GM18858 (cell line): ENCODE measurements at regions not wholly inside any gene's neighbourhood (a gene's known extent, or its start where the extent isn't known, plus 50 kb on each side); places are given as distances from the start of the nearest gene placed in this dataset.

Source experiments
- ATAC-seq: cut with Tn5 transposase; IDR thresholded peaks from one replicate; pipeline ENCODE4 v1.9.1; 2021; ENCODE audit not compliant: unreplicated experiment

DNA sequence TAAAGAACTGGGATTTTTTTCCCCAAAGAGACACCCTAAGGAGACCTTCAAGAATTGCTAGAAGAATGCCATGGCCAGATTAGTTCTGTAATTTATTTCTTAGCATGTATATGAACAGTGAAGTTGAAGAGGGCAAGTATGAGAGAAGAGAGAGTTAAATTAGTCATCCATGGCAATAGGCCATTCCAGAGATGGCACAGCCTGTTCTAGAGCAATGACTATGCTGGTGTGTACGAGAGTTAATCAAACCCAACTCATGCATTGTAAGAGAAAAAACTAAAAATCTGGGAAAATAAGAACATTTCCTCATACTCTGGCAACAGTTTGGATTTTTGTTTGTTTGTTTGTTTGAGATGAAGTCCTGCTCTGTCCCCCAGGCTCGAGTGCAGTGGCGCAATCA is 112.1 kb upstream of the PIK3C3 start:
- ATAC-seq: no peak

DNA sequence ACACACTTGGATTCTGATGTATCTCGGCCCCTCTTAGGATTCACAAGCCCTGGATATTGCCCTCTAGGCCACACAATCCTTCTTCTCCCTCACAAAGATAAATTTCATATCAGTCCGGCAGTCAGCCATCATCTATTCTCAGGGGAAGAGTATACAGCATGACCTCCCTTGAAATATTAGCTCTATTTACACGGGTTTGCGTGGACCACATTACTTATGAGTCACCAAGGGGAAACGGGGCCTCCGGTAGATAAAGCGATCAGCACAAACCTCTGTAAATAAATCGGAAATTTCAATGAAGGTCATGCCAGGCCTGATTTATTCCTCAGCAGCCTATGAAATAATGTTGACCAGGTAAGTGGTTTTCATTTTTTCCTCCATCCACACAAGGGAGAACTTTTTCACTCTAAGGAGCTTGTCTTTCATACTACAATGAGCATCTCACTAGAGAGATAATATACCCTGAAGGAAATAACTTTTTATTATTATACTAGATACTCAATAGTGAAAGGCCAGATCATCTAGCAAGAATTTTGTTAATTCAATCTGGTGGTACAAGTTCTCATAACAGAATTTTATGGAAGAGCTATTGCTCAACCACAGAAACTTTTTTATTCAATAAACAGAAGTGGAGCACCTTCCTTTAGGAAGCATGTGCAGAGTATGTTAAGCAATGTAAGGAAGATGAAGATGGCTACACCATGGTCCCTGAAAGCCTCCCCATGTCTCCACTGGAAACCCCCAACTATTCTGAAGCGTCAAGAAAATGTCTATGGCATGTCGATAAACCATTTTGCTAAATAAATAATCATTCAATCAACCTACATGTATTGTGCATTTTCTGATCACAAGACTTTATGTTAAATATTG is 125.2 kb upstream of the PIK3C3 start:
- no peak for ATAC-seq

DNA sequence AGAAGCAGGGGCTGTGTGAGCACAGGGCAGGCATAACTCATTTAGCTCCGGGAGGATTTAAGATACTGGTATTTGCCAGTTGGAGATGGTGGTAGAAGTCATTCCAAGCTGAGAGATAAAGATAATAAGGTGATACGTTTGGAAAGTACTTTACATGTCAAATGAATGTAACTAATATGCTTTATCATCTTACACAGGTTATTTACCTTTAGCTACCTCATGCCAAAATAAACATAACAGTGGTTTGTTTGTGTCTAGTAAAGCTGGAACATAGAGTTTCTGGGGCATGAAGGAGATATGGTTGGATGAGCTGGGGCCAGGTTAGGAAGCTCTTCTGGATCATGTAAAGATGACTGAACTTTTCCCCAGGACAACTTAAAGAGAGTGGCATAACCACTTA is 126.9 kb upstream of the PIK3C3 start:
- ATAC-seq: no peak

DNA sequence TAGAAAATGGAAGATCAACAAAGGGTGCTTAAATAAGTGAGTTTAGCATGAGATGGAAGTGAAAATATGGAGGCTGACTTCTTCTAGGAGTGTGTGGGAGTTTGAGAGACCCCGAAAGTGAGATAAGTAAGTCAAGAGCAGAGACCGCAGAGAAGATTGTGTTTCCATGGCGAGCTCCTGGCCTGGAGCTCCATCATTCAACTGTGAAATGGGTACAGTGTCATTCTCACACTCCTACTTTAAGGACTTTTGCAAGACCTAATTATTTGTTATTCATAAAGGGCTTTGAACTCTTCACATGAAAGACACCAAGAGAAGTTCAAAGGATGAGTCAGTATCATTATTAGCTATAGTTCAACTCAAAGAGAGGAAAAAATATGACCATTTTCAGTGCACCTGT is 134.2 kb upstream of the PIK3C3 start:
- ATAC-seq: no peak

DNA sequence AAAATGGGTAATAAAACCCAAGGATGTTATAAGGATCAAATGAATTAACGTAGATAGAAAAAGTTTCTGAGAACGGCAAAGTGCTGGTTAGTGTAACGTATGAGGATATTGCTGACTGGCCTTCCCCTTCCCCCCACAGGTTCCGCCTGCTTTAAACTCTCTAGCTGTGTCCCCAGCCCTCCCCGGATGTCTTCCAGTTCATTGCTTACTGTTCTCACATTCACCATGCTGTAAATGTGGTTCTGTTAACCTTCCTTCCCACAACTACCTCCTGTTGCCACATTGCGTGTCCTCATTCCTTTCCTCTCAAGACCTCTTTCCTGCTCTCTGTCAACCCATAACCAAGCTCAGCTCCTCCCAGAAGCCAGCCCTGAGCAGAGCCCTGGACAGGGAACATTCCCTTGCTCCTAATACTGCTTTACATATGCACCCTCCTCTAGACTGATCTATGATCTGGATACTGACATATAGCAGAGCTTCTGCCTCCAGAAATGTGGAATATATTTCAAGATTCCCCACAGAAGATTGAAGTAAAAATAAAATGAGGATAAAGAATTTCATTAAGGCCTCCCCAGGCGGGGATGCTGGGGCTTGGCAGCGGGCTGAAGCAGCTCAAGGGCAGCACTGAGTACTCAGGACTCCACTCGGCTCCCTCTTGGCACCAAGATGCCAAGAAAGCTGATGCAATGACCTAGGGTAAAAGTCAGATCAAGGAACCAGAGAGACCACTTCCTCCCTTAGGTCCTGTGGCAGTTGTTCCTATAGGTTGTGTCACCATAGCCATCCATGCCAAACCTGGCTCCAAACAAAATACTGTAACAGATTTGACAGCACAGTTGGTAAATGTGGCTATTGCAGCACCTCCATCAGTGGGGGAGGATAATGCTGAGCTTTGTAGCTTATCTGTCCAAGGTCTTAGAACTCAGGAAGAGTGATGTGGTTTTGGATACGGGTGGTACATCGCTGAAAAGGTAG is 136.4 kb upstream of the PIK3C3 start:
- ATAC-seq: no peak

DNA sequence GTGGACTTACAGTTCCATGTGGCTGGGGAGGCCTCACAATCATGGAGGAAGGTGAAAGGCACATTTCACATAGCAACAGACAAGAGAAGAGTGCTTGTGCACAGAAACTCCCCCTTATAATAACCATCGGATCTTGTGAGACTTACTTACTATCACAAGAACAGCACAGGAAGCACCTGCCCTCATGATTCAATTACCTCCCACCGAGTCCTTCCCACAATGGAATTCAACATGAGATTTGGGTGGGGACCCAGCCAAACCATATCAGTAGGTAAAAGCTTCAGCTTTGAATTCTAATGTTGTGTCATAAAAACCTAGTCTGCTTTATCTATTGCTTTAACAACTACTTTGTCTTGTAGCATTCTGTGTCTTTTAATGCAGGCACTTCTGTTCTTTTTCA is 140.4 kb upstream of the PIK3C3 start:
- no peak for ATAC-seq

DNA sequence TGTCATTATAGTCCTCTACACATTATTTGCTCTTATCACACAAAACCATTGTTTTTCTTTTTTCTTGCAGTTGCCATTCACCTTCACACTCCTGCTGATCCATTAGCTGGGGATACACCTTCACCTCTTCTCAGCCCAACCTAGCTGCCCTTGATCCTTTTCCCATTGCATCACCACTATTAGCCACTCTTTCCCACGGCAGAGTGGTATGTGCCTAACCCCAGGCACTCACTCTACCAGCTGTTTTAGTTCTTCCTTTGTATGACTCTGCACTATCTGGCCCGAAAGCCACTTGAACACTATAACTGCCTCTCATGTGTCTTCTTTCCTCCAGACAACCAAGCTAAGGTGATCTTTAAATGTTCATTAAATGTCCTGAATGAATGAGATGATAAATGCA is 145.4 kb upstream of the PIK3C3 start:
- ATAC-seq: no peak

DNA sequence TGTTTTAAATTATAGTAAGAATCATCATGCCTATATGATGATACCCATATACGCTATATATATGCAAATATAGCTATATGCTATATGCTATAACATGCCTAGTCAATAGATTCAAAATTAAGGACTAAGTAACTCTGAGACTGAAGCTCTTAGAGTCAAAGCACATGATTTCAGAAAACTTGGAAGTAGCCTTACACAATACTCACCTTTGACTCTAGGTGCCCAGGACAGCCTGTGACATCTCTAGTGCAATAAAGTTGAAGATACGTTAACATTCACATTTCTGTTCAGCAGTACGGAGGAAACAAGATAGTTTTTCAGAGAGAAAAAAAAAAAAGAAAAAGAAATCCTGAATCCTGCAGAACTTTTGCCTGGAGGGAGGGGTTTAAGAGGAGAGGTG is 149.7 kb upstream of the PIK3C3 start:
- ATAC-seq: no peak

DNA sequence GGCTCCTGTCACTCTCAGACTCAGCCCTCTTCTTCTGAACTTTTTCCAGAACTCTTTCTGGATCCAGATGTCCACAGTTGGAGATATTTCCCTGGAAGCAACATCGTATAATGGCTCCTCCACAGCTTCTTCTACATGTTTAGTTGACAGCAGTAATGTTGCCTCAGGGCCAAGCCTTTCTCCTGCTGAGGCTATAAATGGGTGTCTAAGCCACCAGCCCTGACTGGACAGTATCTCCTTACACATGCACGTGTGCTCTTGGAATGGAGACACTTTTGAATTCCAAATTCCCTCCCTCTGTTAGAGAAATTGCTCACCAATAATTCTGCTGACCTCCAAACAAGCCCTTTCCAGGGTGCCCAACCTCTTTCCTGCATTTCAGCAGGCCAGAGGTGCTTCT is 156.2 kb upstream of the PIK3C3 start:
- no peak for ATAC-seq

DNA sequence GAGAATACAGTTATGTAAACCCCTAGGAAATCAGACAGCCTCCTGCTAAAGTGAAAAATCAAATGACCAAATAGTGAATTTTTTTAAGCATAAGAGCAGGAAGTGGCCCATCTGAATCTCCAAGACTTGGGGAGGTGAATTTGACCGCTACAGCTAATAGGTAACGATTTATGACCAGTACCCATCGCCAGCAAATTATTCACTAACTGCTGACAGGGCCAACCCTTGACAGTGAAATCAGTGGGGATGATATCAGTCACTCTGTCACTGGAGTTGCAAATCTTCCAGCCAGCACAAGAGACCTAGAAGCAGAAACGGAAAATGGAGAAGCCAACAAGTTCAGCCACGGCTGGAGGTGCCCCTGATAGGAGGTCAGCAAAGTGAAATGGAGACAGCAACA is 164.3 kb upstream of the PIK3C3 start:
- no peak for ATAC-seq

DNA sequence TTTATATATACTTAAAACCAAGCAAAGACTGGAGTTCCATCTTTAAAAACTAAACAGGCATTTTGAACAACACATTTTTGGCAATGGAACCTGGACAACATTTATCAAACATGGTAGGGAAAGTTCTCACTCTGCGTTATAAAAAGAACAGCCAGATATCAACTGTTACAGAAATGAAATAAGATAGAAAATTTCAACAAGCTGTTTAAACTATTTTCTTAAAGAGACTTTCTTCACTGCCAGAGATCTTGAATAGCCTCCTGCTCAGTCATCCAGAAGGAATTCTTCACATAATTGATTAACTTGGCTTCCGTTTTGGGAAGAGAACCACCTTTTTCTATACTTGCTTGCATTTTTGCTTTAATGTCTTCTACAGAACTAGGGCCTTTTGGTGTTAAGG is 166.0 kb upstream of the PIK3C3 start:
- no peak for ATAC-seq

DNA sequence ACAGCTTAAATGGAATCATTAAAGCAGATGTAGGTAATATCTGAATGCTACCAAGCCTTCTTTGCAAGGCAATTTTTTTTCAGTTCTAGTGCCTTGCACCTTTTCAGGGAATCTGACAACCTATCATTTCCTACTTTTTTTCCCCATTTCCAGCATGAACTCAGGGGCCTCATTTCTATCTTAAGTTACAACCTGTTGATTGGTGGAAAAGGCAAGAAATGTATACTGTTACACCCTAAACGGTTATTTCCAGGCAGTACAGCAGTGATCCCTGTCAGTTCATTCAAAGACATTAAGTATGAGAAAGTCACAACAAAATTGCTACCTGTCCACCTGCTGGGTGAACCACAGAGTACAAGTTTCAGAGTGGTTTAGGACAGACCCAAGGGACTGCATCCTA is 171.2 kb upstream of the PIK3C3 start:
- no peak for ATAC-seq

DNA sequence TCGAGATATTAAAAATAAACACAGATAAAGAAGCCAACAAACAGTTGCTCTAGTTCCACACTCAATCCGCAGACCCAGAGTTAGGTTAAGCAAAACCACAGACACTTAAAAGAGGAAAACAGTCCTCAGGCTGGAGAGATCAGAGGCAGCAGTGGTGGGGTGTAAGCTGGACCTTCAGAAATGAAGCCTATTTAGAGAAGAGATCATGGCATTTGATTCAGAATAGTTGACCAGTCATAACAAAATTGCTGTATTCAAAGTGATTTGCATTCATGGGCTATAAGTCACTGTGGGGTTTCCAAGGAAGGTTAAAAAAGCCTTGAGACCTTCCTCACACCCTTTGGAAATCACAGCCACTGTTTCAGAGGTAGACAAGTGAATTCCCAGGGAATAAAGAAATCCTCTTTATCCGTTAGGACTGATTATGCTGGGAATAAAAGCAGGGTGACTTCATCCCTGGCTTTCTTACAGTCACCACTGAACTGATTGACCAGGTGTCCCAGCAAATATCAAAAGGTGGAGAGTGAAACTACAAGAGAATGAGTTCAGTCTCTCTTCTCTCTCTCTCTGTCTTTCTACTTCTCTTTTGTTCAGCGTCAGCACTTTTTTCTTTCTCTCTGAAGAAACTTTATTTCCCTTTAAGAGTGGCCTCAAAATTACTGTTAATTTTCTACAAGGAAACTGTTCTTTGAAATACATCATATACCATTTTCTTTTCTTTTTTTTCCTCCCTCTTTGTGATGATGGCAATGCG is 171.8 kb upstream of the PIK3C3 start:
- no peak for ATAC-seq

DNA sequence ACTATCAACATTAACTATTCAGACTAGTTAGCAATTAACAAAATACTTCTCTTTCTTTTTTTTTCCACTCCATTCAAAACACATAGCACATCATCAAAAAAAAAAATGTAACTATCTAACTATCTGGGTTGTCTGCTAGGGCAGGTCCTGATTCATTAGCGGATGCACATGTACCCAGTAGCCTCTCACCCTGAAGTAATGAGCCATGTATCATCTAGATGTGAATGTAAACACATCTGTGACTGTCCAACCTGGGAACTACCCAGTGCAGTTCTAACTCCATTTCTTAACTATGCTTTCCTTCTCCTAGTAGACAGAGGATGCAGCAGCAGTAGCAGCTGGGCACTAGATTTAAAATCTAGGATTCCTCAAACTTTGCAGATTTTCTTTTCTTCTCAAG is 183.1 kb upstream of the PIK3C3 start:
- ATAC-seq: no peak

DNA sequence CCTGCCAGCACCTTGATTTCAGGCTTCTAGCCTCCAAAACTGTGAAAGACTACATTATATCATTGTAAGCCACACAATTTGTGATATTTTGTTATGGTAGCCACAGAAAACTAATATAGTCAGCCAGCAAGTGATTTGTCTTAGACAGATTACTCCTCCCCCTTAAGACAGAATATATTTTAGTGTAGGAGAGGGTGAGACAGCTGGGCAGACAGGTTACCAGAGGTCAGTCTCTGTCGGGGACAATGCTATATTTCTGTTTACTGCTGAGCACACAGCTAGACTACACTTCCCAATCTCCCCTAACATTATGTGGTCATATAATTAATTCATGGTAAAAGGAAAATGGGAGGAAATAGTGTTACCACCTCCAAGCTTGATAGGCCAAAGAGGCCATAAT is 185.8 kb upstream of the PIK3C3 start:
- no peak for ATAC-seq

DNA sequence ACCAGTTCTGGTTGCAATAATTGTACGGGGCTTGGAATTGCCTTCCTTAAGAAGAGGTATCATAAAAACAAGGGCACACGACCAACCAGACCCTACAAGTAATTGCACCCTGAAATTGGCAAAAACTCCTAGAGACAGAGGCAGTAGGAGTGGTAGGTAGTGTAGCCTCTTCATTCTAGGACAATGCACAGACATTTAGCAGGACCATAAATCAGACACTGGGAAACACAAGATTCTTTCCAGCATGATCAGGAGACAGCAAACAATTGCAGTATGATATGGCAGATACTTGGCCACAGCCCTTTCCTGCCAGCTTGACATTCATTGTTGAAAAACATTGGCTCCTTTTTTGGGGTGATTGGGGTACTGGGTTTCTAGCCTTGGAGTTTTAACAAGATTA is 186.6 kb upstream of the PIK3C3 start:
- ATAC-seq: no peak

DNA sequence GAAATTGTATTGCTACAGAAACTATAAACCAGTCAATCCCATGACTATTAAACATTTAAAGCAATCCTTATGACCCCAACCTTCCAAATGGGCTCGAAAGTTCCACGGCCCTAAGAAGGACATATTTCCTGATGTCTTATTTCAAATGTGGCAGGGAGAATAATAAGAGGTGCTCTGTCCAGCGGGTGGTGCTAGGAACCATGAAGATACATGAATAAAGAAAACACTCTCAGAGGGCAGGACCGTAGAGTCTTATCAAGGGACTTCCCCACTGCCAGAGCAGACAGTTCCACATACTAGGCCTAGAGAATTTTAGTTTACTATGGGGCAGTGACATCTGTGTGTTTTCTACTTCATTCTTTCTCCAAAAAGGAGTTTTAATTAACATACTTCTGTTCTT is 187.1 kb upstream of the PIK3C3 start:
- no peak for ATAC-seq

DNA sequence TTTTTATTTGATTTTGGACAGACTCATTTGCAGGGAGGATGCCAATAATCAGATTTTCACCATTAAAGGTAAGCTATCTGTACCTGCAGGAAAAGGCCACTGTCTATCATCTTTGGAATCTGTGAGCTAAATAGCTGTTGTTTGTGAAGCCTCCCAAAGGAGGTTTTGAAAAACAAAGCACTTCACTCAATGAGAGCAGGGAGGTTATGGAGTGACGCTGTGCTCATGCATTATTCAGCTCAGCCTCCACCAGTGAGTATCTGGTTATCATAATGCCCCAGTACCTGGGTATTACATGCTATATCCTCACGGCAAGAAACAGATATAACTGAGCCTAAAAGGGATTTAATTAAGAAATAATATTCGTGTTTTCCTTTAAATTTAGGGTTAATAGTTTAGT is 189.6 kb upstream of the PIK3C3 start:
- ATAC-seq: no peak

DNA sequence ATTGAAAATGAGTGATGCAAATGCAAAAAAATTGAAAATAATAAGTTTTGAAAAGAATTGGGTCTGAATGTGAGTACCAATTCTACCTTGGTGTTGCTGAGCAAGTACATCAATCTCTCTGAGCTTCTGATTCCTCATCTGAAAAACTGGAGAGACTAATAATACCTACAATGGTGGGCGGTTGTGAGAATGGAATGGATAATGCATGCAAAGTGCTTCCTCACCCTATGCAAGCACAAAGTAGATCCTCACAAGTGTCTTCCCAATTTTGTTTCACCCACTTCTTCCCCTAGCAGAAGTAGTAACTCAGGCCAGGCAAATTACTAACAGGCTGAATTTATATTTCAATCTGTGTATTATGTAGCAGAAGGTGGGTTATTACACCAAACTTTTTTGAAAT is 191.7 kb upstream of the PIK3C3 start:
- no peak for ATAC-seq

DNA sequence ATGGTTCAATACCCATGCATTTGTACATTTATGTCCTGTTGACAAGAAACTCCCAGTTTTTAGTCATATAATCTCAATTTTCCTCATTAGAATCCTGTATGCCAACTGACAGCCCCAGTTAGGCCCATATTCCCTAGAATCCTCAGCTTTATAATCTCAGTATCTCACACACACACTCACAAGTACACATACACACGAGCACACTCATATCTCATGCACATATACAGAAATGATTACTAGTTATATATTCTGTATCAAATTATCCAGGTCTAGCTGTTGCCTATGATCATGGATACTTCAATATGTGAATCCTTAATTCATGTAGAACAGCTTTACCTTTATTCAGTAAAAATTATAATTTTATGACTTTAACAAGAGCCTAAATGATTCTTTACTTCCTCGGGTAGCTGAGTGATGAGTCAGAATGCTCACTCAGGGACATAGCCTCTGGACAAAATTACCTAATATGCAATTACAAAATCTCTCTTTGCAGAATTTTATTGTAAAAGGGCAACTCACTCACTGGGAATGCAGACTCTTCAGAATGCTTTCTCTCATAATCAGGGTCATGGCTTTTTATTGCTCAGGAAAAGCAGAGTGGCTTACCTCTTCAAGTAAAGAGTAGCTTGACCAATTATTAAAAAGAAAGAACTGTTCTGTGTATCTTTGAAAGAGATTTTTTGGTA is 193.6 kb upstream of the PIK3C3 start:
- ATAC-seq: no peak

DNA sequence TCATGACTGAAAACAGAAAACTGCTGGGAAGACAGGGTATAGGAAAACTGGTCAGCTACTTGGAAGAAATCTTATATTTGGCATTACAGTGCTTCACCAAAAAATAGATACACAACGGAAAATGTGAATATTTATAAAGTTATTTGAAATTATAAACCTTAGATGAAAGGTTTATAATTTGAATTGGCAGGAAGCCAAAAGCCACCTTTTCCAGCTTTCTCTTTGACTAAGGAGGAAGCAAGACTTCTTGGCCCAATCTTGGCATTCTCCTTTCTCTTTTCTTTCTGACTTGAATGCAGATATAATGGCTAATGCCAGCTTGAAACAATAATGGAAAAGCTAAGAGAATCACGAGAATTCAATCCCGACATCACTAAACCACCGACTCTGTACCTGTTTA is 196.5 kb upstream of the PIK3C3 start:
- ATAC-seq: no peak
